ENCODE measurements at regions not wholly inside any gene's neighbourhood (a gene's known extent, or its start where the extent isn't known, plus 50 kb on each side); places are given as distances from the start of the nearest gene placed in this dataset.

DNA sequence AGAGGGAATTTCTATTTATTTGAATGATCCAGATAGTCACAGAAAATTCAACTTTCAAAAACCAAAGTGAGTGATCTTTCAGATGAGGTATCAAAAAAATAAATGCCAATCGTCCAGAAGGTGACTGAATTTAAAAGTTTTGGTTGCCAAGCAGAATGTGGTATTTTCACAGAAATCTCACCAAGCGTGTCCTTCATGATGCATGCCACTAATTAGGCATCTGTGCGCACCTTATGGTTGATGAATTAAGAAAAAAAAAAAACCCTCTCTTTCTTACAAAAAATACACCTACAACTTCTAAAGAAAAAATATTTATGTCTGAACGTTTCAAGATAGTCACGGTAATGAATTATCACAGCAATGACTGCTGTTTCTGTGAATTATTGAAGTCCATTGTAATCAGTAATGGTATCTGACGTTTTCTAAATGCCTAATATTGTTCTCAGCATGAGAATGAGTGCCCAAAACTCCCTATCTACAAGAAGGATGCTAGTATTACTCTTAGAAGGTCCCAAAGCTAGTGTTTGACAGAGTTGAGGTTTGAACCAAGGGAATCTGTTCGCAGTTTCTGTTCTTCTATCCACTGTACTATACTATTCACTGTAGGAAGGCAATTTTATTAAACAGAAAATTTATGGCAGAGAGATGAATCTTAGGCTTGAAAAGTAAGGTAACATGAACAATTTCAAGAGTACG is 219.6 kb upstream of the NETO1 start:
- TF ChIP-seq, protein P1, sequence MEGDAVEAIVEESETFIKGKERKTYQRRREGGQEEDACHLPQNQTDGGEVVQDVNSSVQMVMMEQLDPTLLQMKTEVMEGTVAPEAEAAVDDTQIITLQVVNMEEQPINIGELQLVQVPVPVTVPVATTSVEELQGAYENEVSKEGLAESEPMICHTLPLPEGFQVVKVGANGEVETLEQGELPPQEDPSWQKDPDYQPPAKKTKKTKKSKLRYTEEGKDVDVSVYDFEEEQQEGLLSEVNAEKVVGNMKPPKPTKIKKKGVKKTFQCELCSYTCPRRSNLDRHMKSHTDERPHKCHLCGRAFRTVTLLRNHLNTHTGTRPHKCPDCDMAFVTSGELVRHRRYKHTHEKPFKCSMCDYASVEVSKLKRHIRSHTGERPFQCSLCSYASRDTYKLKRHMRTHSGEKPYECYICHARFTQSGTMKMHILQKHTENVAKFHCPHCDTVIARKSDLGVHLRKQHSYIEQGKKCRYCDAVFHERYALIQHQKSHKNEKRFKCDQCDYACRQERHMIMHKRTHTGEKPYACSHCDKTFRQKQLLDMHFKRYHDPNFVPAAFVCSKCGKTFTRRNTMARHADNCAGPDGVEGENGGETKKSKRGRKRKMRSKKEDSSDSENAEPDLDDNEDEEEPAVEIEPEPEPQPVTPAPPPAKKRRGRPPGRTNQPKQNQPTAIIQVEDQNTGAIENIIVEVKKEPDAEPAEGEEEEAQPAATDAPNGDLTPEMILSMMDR (IDR thresholded peaks at IDR 0.05): no peak
- TF ChIP-seq POLR2AphosphoS5 (IDR thresholded peaks at IDR 0.05) (no peak), POLR2A (IDR thresholded peaks at IDR 0.05) (no peak)

Measured in transverse colon (tissue), 4 donors.